WTC11 (cell line): ENCODE measurements at regions not wholly inside any gene's neighbourhood (a gene's known extent, or its start where the extent isn't known, plus 50 kb on each side); places are given as distances from the start of the nearest gene placed in this dataset.

Experiments
- ATF2 ChIP-seq: sonication (generic); formaldehyde crosslinking; IDR thresholded peaks from 2 replicates; pipeline ENCODE4 v1.8.1; 2022; ENCODE audit warnings: low read depth, missing genetic modification reagents, borderline replicate concordance
- ATF6 ChIP-seq: sonication (generic); formaldehyde crosslinking; IDR thresholded peaks from 2 replicates; pipeline ENCODE4 v1.8.1; 2023; ENCODE audit warnings: mild to moderate bottlenecking, missing genetic modification reagents
- CBFB ChIP-seq: sonication (generic); formaldehyde crosslinking; IDR thresholded peaks from 2 replicates; pipeline ENCODE4 v1.8.1; 2022; ENCODE audit warnings: mild to moderate bottlenecking, low read depth, missing genetic modification reagents
- CREM ChIP-seq: sonication (generic); formaldehyde crosslinking; IDR thresholded peaks from 2 replicates; pipeline ENCODE4 v1.8.1; 2022; ENCODE audit warnings: mild to moderate bottlenecking, missing genetic modification reagents, moderate library complexity
- CTCF ChIP-seq: fragments of 200-600 bp; IDR thresholded peaks from 2 replicates; pipeline ENCODE4 v1.8.0; 2022; ENCODE audit warnings: antibody characterized with exemption
- FOXJ3 ChIP-seq: sonication (generic); formaldehyde crosslinking; IDR thresholded peaks from 2 replicates; pipeline ENCODE4 v1.9.0; 2021; ENCODE audit warnings: missing genetic modification reagents, mild to moderate bottlenecking, borderline replicate concordance
- JUN ChIP-seq: sonication (generic); formaldehyde crosslinking; IDR thresholded peaks from 2 replicates; pipeline ENCODE4 v1.8.0; 2023; ENCODE audit warnings: mild to moderate bottlenecking, missing genetic modification reagents
- NR2C2 ChIP-seq: sonication (generic); formaldehyde crosslinking; IDR thresholded peaks from 2 replicates; pipeline ENCODE4 v1.8.0; 2022; ENCODE audit warnings: mild to moderate bottlenecking, missing genetic modification reagents
- PRDM15 ChIP-seq: sonication (generic); formaldehyde crosslinking; IDR thresholded peaks from 2 replicates; pipeline ENCODE4 v1.8.0; 2022; ENCODE audit warnings: missing genetic modification reagents
- PREB ChIP-seq: sonication (generic); formaldehyde crosslinking; IDR thresholded peaks from 2 replicates; pipeline ENCODE4 v1.8.1; 2022; ENCODE audit warnings: mild to moderate bottlenecking, missing genetic modification reagents, moderate library complexity, borderline replicate concordance
- SMAD3 ChIP-seq: sonication (generic); formaldehyde crosslinking; IDR thresholded peaks from 2 replicates; pipeline ENCODE4 v1.8.0; 2022; ENCODE audit warnings: missing genetic modification reagents, mild to moderate bottlenecking, borderline replicate concordance
- SMAD4 ChIP-seq: sonication (generic); formaldehyde crosslinking; IDR thresholded peaks from 2 replicates; pipeline ENCODE4 v1.8.0; 2022; ENCODE audit warnings: mild to moderate bottlenecking, missing genetic modification reagents
- USF1 ChIP-seq: sonication (generic); formaldehyde crosslinking; IDR thresholded peaks from 2 replicates; pipeline ENCODE4 v1.8.0; 2022; ENCODE audit warnings: mild to moderate bottlenecking, missing genetic modification reagents
- ZNF121 ChIP-seq: sonication (generic); formaldehyde crosslinking; IDR thresholded peaks from 2 replicates; pipeline ENCODE4 v1.8.0; 2023; ENCODE audit warnings: missing genetic modification reagents

GRCh38 chr2:5401115-5401657, 291.0 kb upstream of the SOX11 start:
- TF ChIP-seq SMAD3 (CRISPR knock-in tag) = no peak
- TF ChIP-seq ATF2 (CRISPR knock-in tag) = no peak
- no peak for TF ChIP-seq ZNF121 (CRISPR knock-in tag)
- no peak for TF ChIP-seq ATF6 (CRISPR knock-in tag)
- TF ChIP-seq CTCF = no peak
- TF ChIP-seq USF1 (CRISPR knock-in tag) = no peak
- no peak for TF ChIP-seq CREM (CRISPR knock-in tag)
- no peak for TF ChIP-seq FOXJ3 (CRISPR knock-in tag)
- no peak for TF ChIP-seq JUN
- TF ChIP-seq NR2C2 (CRISPR knock-in tag) = no peak
- no peak for TF ChIP-seq PREB (CRISPR knock-in tag)
- no peak for TF ChIP-seq PRDM15 (CRISPR knock-in tag)
- TF ChIP-seq CBFB (CRISPR knock-in tag) = no peak
- TF ChIP-seq SMAD4 (CRISPR knock-in tag) = no peak
